ENCODE measurements at regions not wholly inside any gene's neighbourhood (a gene's known extent, or its start where the extent isn't known, plus 50 kb on each side); places are given as distances from the start of the nearest gene placed in this dataset.

DNA sequence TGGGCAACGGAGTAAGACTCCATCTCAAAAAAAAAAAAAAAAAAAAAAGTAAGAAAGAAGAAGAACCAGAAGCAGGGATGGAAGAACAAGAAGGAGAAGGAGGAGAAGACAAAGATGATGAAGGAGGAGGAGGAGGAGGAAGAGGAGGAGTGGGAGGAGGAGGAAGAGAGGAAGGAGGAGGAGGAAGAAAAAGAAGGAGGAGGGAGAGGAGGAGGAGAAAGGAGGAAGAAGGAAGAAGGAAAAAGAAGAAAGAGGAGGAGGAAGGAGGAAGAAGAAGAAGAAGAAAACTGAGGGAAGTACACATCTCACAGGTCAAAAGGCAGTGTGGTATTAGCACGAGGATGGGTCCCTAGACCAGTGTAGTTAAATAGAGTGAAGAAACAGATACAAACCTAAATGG lies 65.1 kb upstream of the SCAF8 start:
- intact Hi-C loops (cut with micrococcal nuclease), result no loop called here
- CTCF ChIA-PET, result no interaction called here
- TF ChIP-seq, protein P1, sequence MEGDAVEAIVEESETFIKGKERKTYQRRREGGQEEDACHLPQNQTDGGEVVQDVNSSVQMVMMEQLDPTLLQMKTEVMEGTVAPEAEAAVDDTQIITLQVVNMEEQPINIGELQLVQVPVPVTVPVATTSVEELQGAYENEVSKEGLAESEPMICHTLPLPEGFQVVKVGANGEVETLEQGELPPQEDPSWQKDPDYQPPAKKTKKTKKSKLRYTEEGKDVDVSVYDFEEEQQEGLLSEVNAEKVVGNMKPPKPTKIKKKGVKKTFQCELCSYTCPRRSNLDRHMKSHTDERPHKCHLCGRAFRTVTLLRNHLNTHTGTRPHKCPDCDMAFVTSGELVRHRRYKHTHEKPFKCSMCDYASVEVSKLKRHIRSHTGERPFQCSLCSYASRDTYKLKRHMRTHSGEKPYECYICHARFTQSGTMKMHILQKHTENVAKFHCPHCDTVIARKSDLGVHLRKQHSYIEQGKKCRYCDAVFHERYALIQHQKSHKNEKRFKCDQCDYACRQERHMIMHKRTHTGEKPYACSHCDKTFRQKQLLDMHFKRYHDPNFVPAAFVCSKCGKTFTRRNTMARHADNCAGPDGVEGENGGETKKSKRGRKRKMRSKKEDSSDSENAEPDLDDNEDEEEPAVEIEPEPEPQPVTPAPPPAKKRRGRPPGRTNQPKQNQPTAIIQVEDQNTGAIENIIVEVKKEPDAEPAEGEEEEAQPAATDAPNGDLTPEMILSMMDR (IDR thresholded peaks at IDR 0.05; ENCODE audit: extremely low read depth in 1 of 2, insufficient read depth in 1 of 2, low read depth in 1 of 2, low read length in 2 of 2), result no peak
- TF ChIP-seq EZH2 (IDR thresholded peaks at IDR 0.05; ENCODE audit: borderline replicate concordance, low read depth, low read length, severe bottlenecking) (no peak), JUN (IDR thresholded peaks at IDR 0.05; ENCODE audit: borderline replicate concordance, insufficient read depth, insufficient read length, low read depth) (no peak), POLR2A (IDR thresholded peaks at IDR 0.05; ENCODE audit: low read depth, low read length) (no peak), FOS (IDR thresholded peaks at IDR 0.05; ENCODE audit: borderline replicate concordance, insufficient read depth, low read length) (no peak), POLR2AphosphoS5 (IDR thresholded peaks at IDR 0.05; ENCODE audit: insufficient read depth, low read depth, low read length) (no peak)
- TF ChIP-seq, protein P2, sequence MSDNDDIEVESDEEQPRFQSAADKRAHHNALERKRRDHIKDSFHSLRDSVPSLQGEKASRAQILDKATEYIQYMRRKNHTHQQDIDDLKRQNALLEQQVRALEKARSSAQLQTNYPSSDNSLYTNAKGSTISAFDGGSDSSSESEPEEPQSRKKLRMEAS (IDR thresholded peaks at IDR 0.05; ENCODE audit: insufficient read depth, insufficient read length), result no peak
- Histone ChIP-seq H3K27ac (ENCODE audit: insufficient read depth, low read depth, low read length) (no peak overlapping the region), H3K9ac (replicated peaks; ENCODE audit: extremely low read depth, insufficient read depth, low read length) (no peak overlapping the region), H3K79me2 (ENCODE audit: control insufficient read depth, insufficient read depth, low read length) (no peaks in the 10 kb centered on the region), H2AFZ (ENCODE audit: low read depth, low read length) (no peak overlapping the region), H3K4me2 (ENCODE audit: insufficient read depth, low read length) (no peak overlapping the region), H4K20me1 (replicated peaks; ENCODE audit: control insufficient read depth, extremely low read depth, insufficient read depth, low read length) (no peaks in the 10 kb centered on the region), H3K4me3 (replicated peaks in 1 of 3; ENCODE audit: insufficient read depth in 1 of 3, low read depth in 1 of 3, low read length in 3 of 3) (no peak overlapping the region), H3K4me1 (ENCODE audit: control insufficient read depth, extremely low read depth, insufficient read depth, low read length) (peaks cover under 1% of the 10 kb centered on the region), H3K27me3 (ENCODE audit: control insufficient read depth in 2 of 2, insufficient read depth in 2 of 2, low read length in 2 of 2) (no peaks in the 10 kb centered on the region), H3K9me1 (replicated peaks; ENCODE audit: control insufficient read depth, extremely low read depth, insufficient read depth, low read length) (no peaks in the 10 kb centered on the region), H3K9me3 (replicated peaks; ENCODE audit: control insufficient read depth, insufficient read depth, low read length) (no peaks in the 10 kb centered on the region), H3K36me3 (ENCODE audit: control insufficient read depth in 2 of 2, extremely low read depth in 1 of 2, insufficient read depth in 2 of 2, low read length in 2 of 2) (no peaks in the 10 kb centered on the region)
- dilution Hi-C loops (cut with MboI; ENCODE audit: extremely low pct_ligation_motif_present, low sequenced_read_pairs), result no loop called here
- BruUV-seq (replicated peaks), result no TSS peak
- POLR2A ChIA-PET, result no interaction called here
- DNase-seq (ENCODE audit: low read depth, low spot score) (no peak), FAIRE-seq (no peak)

Measured in endothelial cell of umbilical vein (primary cell).